ENCODE measurements at regions not wholly inside any gene's neighbourhood (a gene's known extent, or its start where the extent isn't known, plus 50 kb on each side); places are given as distances from the start of the nearest gene placed in this dataset.

- no peak for DNase-seq (ENCODE audit: low read depth)
- TF ChIP-seq CTCF (IDR thresholded peaks at IDR 0.05; ENCODE audit: insufficient read depth, low read depth, low read length, missing control alignments) = no peak
Measured at GRCh38 chr20:52616629-52617028, 355.5 kb upstream of the TSHZ2 start.

GRCh38 chr20:52614051-52614863, 357.9 kb upstream of the TSHZ2 start:
- H3K4me3 ChIP-seq (ENCODE audit: low read length) = no peak overlapping the region
- no peak for TF ChIP-seq CTCF (IDR thresholded peaks at IDR 0.05; ENCODE audit: insufficient read depth, low read depth, low read length, missing control alignments)
- DNase-seq (ENCODE audit: low read depth) = no peak

More at GRCh38 chr20:52616629-52617028, 355.5 kb upstream of the TSHZ2 start:
- no peak overlapping the region for H3K4me3 ChIP-seq (ENCODE audit: low read length)

DNA sequence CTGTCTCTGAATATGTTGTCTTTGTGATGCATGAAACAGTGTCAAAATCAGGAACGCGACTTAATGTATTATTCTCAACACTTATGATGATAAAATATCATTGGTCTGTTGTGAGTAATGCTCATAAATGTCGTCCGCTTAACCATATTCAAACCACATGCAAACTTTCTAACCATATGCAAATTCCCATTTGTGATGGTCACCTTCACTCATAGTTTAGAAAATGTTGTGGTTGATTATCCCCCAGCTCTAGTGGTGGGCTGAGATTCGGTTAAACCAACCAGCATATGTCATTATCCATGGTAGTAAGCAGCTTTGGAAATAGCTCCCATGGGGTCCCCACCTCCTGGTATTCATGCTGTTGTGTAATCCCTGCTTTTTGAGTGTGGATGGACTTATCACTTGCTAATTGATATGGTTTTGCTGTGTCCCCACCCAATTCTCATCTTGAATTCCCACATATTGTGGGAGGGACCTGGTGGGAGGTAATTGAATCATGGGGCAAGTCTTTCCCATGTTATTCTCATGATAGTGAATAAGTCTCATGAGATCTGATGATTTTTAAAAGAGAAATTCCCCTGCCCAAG, 360.0 kb upstream of the TSHZ2 start:
- H3K4me3 ChIP-seq (ENCODE audit: low read length) = no peak overlapping the region
- no peak for DNase-seq (ENCODE audit: low read depth)
- TF ChIP-seq CTCF (IDR thresholded peaks at IDR 0.05; ENCODE audit: insufficient read depth, low read depth, low read length, missing control alignments) = no peak

DNA sequence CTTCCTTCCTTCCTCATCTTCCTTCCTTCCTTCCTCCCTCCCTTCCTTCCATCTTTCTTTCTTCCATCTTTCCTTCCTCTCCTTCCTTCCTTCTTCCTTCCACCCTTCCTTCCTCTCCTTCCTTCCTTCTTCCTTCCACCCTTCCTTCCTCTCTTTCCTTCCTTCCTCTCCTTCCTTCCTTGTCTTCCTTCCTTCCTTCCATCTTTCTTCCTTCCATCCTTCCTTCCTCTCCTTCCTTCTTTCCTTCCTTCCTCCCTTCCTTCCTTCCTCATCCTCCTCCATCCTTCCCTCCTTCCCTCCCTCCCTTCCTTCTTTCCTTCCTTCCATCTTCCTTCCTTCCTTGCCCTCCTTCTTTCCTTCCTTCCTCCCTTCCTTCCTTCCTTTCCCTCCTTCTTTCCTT, 361.4 kb upstream of the TSHZ2 start:
- no peak for DNase-seq (ENCODE audit: low read depth)
- H3K4me3 ChIP-seq (ENCODE audit: low read length) = no peak overlapping the region
- TF ChIP-seq CTCF (IDR thresholded peaks at IDR 0.05; ENCODE audit: insufficient read depth, low read depth, low read length, missing control alignments) = no peak

- no peak for TF ChIP-seq CTCF (IDR thresholded peaks at IDR 0.05; ENCODE audit: insufficient read depth, low read depth, low read length, missing control alignments)
- no peak overlapping the region for H3K4me3 ChIP-seq (ENCODE audit: low read length)
- DNase-seq (ENCODE audit: low read depth) = no peak
Measured at GRCh38 chr20:52601295-52601971, 370.7 kb upstream of the TSHZ2 start.

- no peak overlapping the region for H3K4me3 ChIP-seq (ENCODE audit: low read length)
- no peak for DNase-seq (ENCODE audit: low read depth)
- TF ChIP-seq CTCF (IDR thresholded peaks at IDR 0.05; ENCODE audit: insufficient read depth, low read depth, low read length, missing control alignments) = no peak
Measured at GRCh38 chr20:52596256-52596655, 375.9 kb upstream of the TSHZ2 start.

All from epithelial cell of esophagus (primary cell).